ENCODE measurements at regions not wholly inside any gene's neighbourhood (a gene's known extent, or its start where the extent isn't known, plus 50 kb on each side); places are given as distances from the start of the nearest gene placed in this dataset.

GRCh38 chr20:39874049-39874893, 814.8 kb downstream of the MAFB start:
- Histone ChIP-seq H3K4me3 (ENCODE audit: low read length) (no peak overlapping the region), H3K4me1 (ENCODE audit: insufficient read depth, low read length) (peaks cover 9% of the 10 kb centered on the region; the same call in 1 of the 2 replicates), H3K27ac (ENCODE audit: low read depth, low read length) (no peak overlapping the region), H3K27me3 (ENCODE audit: insufficient read depth, low read length) (no peaks in the 10 kb centered on the region), H3K9ac (ENCODE audit: low read depth, low read length) (no peak overlapping the region), H3K36me3 (ENCODE audit: insufficient read depth, low read length) (no peaks in the 10 kb centered on the region), H3K9me3 (ENCODE audit: insufficient read depth, low read depth, low read length) (no peaks in the 10 kb centered on the region)
- WGBS: 75% methylated on average over 8 of the region's 8 CpGs

DNA sequence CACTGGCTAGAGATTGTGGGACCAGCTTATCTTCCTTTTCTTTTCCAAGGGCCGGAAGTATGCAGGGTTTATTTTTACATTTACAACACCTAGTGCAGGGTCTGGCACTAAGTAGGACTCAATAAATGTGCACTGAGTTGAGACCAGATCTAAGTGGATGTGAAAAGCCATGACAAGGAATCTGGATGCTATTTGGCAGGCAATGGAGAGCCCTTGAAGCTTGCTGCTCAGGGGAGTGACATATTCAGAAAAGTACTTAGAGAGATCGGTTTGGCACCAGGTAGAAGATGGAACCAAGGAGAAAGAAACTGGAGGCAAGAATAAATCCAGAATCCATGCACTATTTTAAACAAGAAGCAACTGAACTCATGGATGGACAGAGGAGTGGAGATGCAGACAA, 815.8 kb downstream of the MAFB start:
- H3K36me3 ChIP-seq (ENCODE audit: insufficient read depth, low read length): no peaks in the 10 kb centered on the region
- no peak overlapping the region for H3K9ac ChIP-seq (ENCODE audit: low read depth, low read length)
- peaks cover 6% of the 10 kb centered on the region; the same call in 1 of the 2 replicates for H3K4me1 ChIP-seq (ENCODE audit: insufficient read depth, low read length)
- no peak overlapping the region for H3K27ac ChIP-seq (ENCODE audit: low read depth, low read length)
- H3K27me3 ChIP-seq (ENCODE audit: insufficient read depth, low read length): no peaks in the 10 kb centered on the region
- WGBS: 81% methylated on average over 1 of the region's 2 CpGs
- H3K4me3 ChIP-seq (ENCODE audit: low read length): no peak overlapping the region
- no peaks in the 10 kb centered on the region for H3K9me3 ChIP-seq (ENCODE audit: insufficient read depth, low read depth, low read length)

- H3K27ac ChIP-seq (ENCODE audit: low read depth, low read length): no peak overlapping the region
- no peaks in the 10 kb centered on the region for H3K4me1 ChIP-seq (ENCODE audit: insufficient read depth, low read length)
- WGBS: 78% methylated on average over 1 of the region's 1 CpG
- no peak overlapping the region for H3K9ac ChIP-seq (ENCODE audit: low read depth, low read length)
- H3K36me3 ChIP-seq (ENCODE audit: insufficient read depth, low read length): no peaks in the 10 kb centered on the region
- H3K27me3 ChIP-seq (ENCODE audit: insufficient read depth, low read length): no peaks in the 10 kb centered on the region
- H3K9me3 ChIP-seq (ENCODE audit: insufficient read depth, low read depth, low read length): no peaks in the 10 kb centered on the region
- H3K4me3 ChIP-seq (ENCODE audit: low read length): no peak overlapping the region
These were observed 818.0 kb downstream of the MAFB start for GRCh38 chr20:39871013-39871412.

- H3K36me3 ChIP-seq (ENCODE audit: insufficient read depth, low read length): no peaks in the 10 kb centered on the region
- no peak overlapping the region for H3K4me3 ChIP-seq (ENCODE audit: low read length)
- H3K9me3 ChIP-seq (ENCODE audit: insufficient read depth, low read depth, low read length): no peaks in the 10 kb centered on the region
- H3K9ac ChIP-seq (ENCODE audit: low read depth, low read length): no peak overlapping the region
- H3K4me1 ChIP-seq (ENCODE audit: insufficient read depth, low read length): no peaks in the 10 kb centered on the region
- 98% methylated on average over 2 of the region's 2 CpGs for WGBS
- no peaks in the 10 kb centered on the region for H3K27me3 ChIP-seq (ENCODE audit: insufficient read depth, low read length)
- no peak overlapping the region for H3K27ac ChIP-seq (ENCODE audit: low read depth, low read length)
These were observed 823.6 kb downstream of the MAFB start for GRCh38 chr20:39865446-39865845.

DNA sequence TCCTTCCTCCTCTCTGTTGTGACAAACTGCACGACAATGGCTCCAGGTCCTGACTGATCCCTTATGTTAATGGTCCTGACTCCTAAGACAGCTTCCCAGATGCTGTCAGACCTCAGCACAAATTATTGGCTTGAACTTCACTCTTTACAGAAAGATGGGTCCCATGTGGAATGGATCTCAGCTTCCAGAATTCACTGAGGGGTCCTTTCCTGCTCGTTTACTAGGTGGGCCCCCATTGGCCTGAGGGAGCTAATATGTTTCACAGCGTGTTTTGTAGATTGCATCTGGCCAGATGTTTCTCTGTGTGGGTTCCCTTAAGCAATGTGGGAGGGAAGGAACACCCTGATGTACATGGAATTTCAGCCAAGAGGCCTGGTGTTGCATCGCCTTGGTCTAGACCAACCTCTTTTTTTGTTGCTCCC, 826.6 kb downstream of the MAFB start:
- Histone ChIP-seq H3K27ac (ENCODE audit: low read depth, low read length) (no peak overlapping the region), H3K27me3 (ENCODE audit: insufficient read depth, low read length) (no peaks in the 10 kb centered on the region), H3K4me1 (ENCODE audit: insufficient read depth, low read length) (no peaks in the 10 kb centered on the region), H3K9ac (ENCODE audit: low read depth, low read length) (no peak overlapping the region), H3K36me3 (ENCODE audit: insufficient read depth, low read length) (no peaks in the 10 kb centered on the region), H3K9me3 (ENCODE audit: insufficient read depth, low read depth, low read length) (no peaks in the 10 kb centered on the region), H3K4me3 (ENCODE audit: low read length) (no peak overlapping the region)
- WGBS: 81% methylated on average over 4 of the region's 4 CpGs

GRCh38 chr20:39861381-39861780, 827.7 kb downstream of the MAFB start:
- no peaks in the 10 kb centered on the region for H3K27me3 ChIP-seq (ENCODE audit: insufficient read depth, low read length)
- H3K4me1 ChIP-seq (ENCODE audit: insufficient read depth, low read length): no peaks in the 10 kb centered on the region
- no peaks in the 10 kb centered on the region for H3K36me3 ChIP-seq (ENCODE audit: insufficient read depth, low read length)
- whole genome bisulfite sequencing: 92% methylated on average over 1 of the region's 1 CpG
- no peaks in the 10 kb centered on the region for H3K9me3 ChIP-seq (ENCODE audit: insufficient read depth, low read depth, low read length)
- H3K4me3 ChIP-seq (ENCODE audit: low read length): no peak overlapping the region
- H3K9ac ChIP-seq (ENCODE audit: low read depth, low read length): no peak overlapping the region
- H3K27ac ChIP-seq (ENCODE audit: low read depth, low read length): no peak overlapping the region

DNA sequence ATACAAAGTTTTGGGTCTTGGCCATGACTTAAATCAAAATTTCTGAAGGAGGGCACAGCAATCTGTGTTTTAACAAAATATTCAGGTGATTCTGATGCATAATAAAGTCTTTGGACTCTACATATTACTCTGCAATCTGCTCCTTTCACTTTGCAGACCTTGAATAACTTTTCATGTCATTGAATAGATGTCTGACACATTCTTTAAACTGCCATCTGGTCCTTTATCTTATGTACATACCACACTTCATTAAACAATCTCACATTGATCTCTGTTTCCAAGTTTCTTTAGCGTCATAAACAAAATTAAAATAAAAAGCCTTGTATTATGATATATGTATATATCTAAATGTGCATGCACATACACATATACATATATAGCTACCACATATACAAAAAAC, 831.2 kb downstream of the MAFB start:
- Histone ChIP-seq H3K27me3 (ENCODE audit: insufficient read depth, low read length) (no peaks in the 10 kb centered on the region), H3K4me1 (ENCODE audit: insufficient read depth, low read length) (peaks cover 13% of the 10 kb centered on the region), H3K36me3 (ENCODE audit: insufficient read depth, low read length) (no peaks in the 10 kb centered on the region), H3K9ac (ENCODE audit: low read depth, low read length) (no peak overlapping the region), H3K9me3 (ENCODE audit: insufficient read depth, low read depth, low read length) (no peaks in the 10 kb centered on the region), H3K4me3 (ENCODE audit: low read length) (no peak overlapping the region), H3K27ac (ENCODE audit: low read depth, low read length) (no peak overlapping the region)
- no CpG with 5 or more reads among the region's 1 CpG for WGBS

- no CpG with 5 or more reads among the region's 1 CpG for WGBS
These were observed 831.8 kb downstream of the MAFB start for GRCh38 chr20:39857187-39857586.

DNA sequence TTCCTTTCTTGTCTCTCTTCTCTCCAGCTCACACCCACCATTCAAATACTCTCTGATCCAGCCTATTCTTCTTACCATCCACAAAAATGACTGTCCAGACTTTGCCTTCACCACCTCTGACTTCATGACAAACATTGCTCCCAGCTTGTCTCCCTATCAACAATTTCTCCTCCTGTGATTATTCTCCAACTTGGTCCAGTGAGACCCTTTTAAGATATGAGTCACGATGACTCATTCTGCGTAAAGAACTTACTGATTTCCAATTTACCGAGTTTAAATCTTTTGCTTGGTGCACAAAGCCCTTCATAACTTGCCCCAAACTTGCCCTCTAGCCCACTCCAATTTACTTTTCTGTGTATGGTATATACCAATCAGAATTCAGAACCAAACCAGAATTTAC, 833.2 kb downstream of the MAFB start:
- WGBS: 95% methylated on average over 3 of the region's 3 CpGs
- Histone ChIP-seq H3K4me1 (ENCODE audit: insufficient read depth, low read length) (peaks cover 24% of the 10 kb centered on the region), H3K27ac (ENCODE audit: low read depth, low read length) (no peak overlapping the region), H3K9ac (ENCODE audit: low read depth, low read length) (no peak overlapping the region), H3K36me3 (ENCODE audit: insufficient read depth, low read length) (no peaks in the 10 kb centered on the region), H3K9me3 (ENCODE audit: insufficient read depth, low read depth, low read length) (no peaks in the 10 kb centered on the region), H3K27me3 (ENCODE audit: insufficient read depth, low read length) (no peaks in the 10 kb centered on the region), H3K4me3 (ENCODE audit: low read length) (no peak overlapping the region)

More at GRCh38 chr20:39857187-39857586, 831.8 kb downstream of the MAFB start:
- H3K4me3 ChIP-seq (ENCODE audit: low read length): no peak overlapping the region
- H3K27me3 ChIP-seq (ENCODE audit: insufficient read depth, low read length): no peaks in the 10 kb centered on the region
- H3K36me3 ChIP-seq (ENCODE audit: insufficient read depth, low read length): no peaks in the 10 kb centered on the region
- no peaks in the 10 kb centered on the region for H3K9me3 ChIP-seq (ENCODE audit: insufficient read depth, low read depth, low read length)
- H3K9ac ChIP-seq (ENCODE audit: low read depth, low read length): no peak overlapping the region
- H3K27ac ChIP-seq (ENCODE audit: low read depth, low read length): no peak overlapping the region
- peaks cover 16% of the 10 kb centered on the region for H3K4me1 ChIP-seq (ENCODE audit: insufficient read depth, low read length)

DNA sequence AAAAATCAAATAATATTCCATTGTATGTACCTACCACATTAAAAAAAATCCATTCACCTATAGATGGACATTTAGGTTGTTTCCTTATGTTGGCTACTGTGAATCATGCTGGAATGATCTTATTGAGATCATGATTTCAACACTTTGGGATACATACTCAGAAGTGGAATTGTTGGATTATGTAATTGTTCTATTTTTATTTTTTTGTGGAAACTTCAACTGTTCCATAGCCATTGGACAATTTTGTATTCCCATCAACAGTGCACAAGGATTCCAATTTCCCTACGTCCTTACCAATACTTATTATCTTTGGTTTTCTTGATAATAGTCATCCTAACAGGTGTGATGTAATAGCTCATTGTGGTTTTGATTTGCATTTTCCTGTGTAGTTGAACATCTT, 834.0 kb downstream of the MAFB start:
- WGBS: 88% methylated on average over 1 of the region's 1 CpG
- H3K9ac ChIP-seq (ENCODE audit: low read depth, low read length): no peak overlapping the region
- no peak overlapping the region for H3K4me3 ChIP-seq (ENCODE audit: low read length)
- no peaks in the 10 kb centered on the region for H3K9me3 ChIP-seq (ENCODE audit: insufficient read depth, low read depth, low read length)
- H3K36me3 ChIP-seq (ENCODE audit: insufficient read depth, low read length): no peaks in the 10 kb centered on the region
- no peaks in the 10 kb centered on the region for H3K27me3 ChIP-seq (ENCODE audit: insufficient read depth, low read length)
- no peak overlapping the region for H3K27ac ChIP-seq (ENCODE audit: low read depth, low read length)
- peaks cover 31% of the 10 kb centered on the region for H3K4me1 ChIP-seq (ENCODE audit: insufficient read depth, low read length)

GRCh38 chr20:39853636-39854035, 835.4 kb downstream of the MAFB start:
- H3K9me3 ChIP-seq (ENCODE audit: insufficient read depth, low read depth, low read length): no peaks in the 10 kb centered on the region
- H3K27me3 ChIP-seq (ENCODE audit: insufficient read depth, low read length): no peaks in the 10 kb centered on the region
- H3K36me3 ChIP-seq (ENCODE audit: insufficient read depth, low read length): no peaks in the 10 kb centered on the region
- H3K9ac ChIP-seq (ENCODE audit: low read depth, low read length): no peak overlapping the region
- 52% methylated on average over 2 of the region's 2 CpGs for WGBS
- no peak overlapping the region for H3K27ac ChIP-seq (ENCODE audit: low read depth, low read length)
- H3K4me1 ChIP-seq (ENCODE audit: insufficient read depth, low read length): peaks cover 32% of the 10 kb centered on the region
- H3K4me3 ChIP-seq (ENCODE audit: low read length): no peak overlapping the region; the same call in 1 of the 2 replicates
